Activated CD8-positive, alpha-beta T cell treated with anti-CD3 and anti-CD28 coated beads, Interleukin-2, amount 10 ng/mL, durations not matched to agents 7 days and 5 days (primary cell): ENCODE measurements at regions not wholly inside any gene's neighbourhood (a gene's known extent, or its start where the extent isn't known, plus 50 kb on each side); places are given as distances from the start of the nearest gene placed in this dataset.
"Not testable (repeated sequence)": the region's sequence is repeated elsewhere in the genome, so short reads cannot be mapped to it uniquely, and the experiment has no call there.

Experiments
- ATAC-seq: fragments of 150-1000 bp; cut with Tn5 transposase; one replicate; pipeline ENCODE4 v1.10.0; 2021; ENCODE audit warnings: moderate library complexity
- CTCF ChIA-PET: fragments of 350-600 bp; sonication (Branson Sonifier 250); formaldehyde crosslinking; loops from one replicate; lab custom pipeline; 2021; ENCODE audit warnings: antibody characterized with exemption; lab: Charles Lee
- POLR2A ChIA-PET: fragments of 350-600 bp; sonication (Branson Sonifier 250); formaldehyde crosslinking; loops from one replicate; lab custom pipeline; 2021; ENCODE audit warnings: antibody characterized with exemption; lab: Charles Lee
- DNase-seq: peaks from one replicate; pipeline ENCODE4 v3.0.0-alpha.2; 2020
- H3K27ac Mint-ChIP-seq: one replicate; pipeline ENCODE4 v1.8.0; 2021; ENCODE audit warnings: mild to moderate bottlenecking, mixed read lengths
- H3K27me3 Mint-ChIP-seq: one replicate; pipeline ENCODE4 v1.8.0; 2021; ENCODE audit warnings: low read depth, mixed read lengths
- H3K36me3 Mint-ChIP-seq: one replicate; pipeline ENCODE4 v1.8.0; 2021; ENCODE audit warnings: low read depth, mixed read lengths
- H3K4me1 Mint-ChIP-seq: one replicate; pipeline ENCODE4 v1.8.0; 2021; ENCODE audit warnings: low read depth, mixed read lengths
- H3K4me3 Mint-ChIP-seq: one replicate; pipeline ENCODE4 v1.8.0; 2021; ENCODE audit warnings: mild to moderate bottlenecking, mixed read lengths
- H3K9me3 Mint-ChIP-seq: one replicate; pipeline ENCODE4 v1.8.0; 2022; ENCODE audit warnings: mixed read lengths; ENCODE audit not compliant: insufficient read depth

DNA sequence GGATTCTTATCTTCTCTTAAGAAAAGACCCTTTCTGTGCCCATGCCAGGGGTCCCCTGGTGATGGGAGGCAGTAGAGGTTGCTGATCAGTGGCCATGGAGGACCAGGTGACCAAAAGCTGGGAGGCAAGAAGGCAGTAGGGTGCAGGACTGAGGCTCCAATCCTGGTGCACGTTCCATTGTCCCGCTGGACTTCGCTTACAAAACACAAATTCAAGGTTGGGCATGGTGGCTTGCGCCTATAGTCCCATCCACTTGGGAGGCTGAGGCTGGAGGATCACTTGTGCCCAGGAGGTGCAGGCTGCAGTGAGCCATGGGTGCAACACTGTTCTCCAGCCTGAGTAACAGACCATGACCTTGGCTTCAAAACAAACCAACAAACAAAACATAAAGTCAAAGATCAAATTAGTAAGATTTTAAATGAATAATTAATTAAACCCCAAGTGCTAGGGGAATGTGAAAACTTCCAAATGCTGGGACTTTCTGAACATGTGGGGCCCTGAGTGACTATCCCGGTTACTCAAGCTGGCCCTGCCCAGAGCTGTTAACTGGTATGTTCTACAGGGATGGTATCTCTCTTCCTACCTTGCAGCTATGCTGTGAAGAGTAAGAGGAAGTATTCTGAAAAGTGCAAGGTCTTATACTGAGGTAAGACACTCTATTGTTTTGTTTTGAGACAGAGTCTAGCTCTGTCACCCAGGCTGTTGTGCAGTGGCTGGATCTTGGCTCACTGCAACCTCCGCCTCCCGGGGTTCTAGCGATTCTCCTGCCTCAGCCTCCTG, 97.6 kb downstream of the LYZL2 start:
- H3K27me3 Mint-ChIP-seq, result no peaks in the 10 kb centered on the region
- H3K36me3 Mint-ChIP-seq, result peaks cover 11% of the 10 kb centered on the region
- no peak for DNase-seq
- H3K4me3 Mint-ChIP-seq, result peak overlapping the region; percentile 27
- no peaks in the 10 kb centered on the region for H3K9me3 Mint-ChIP-seq
- H3K4me1 Mint-ChIP-seq, result peaks cover 81% of the 10 kb centered on the region
- ATAC-seq, result no peak
- H3K27ac Mint-ChIP-seq, result peak overlapping the region; percentile 83
- POLR2A ChIA-PET, result interaction anchor here (0.8 to 1.2 kb wide), 2 partner anchors 97 to 104 kb away, joined by 3 to 4 read pairs; no protein-coding TSS in a partner anchor
- CTCF ChIA-PET, result interaction anchor here (1.0 to 8.0 kb wide), 13 partner anchors 10 to 172 kb away, joined by 3 to 106 read pairs (median 8); no protein-coding TSS in a partner anchor

DNA sequence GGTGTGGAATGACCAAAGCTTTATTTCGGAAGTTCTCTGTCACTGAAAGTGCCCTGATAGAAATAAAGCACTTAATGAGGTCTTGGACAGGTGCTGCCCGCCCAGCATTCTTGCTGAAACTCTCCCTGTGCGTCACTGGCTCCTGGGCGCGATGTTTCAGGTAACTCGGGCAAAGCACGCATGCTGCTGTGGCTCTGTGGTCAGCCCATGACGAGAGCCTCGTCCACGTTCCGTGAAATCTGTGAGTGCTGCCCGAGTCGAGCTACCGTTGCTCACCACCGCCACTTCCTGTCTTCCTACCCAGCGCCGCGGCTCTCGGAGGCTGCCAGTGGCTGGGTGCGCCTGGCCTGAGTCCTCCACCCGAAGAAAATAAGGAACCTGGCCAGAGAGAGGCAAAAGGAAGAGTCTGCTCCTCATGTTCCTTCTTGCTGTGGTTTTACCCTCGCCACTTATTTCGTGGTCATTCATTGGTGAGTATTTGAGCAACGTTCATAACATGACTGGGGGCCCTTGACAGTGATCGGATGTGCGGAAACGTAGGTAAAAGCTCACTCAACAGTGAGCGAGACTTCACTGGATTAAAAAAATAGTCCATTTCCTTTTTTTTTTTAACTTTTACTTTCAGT, 95.5 kb downstream of the MAP3K8 start:
- peak; percentile 90 for ATAC-seq
- ChIA-PET CTCF (interaction anchor here (0.7 to 7.7 kb wide), 20 partner anchors 15 to 170 kb away, joined by 3 to 106 read pairs (median 4); partner anchors contain the start of gene MAP3K8), POLR2A (interaction anchor here (0.6 to 3.1 kb wide), 23 partner anchors 10 to 1219 kb away, joined by 3 to 30 read pairs (median 4); partner anchors contain the start of gene MAP3K8)
- DNase-seq, result peak; percentile 93
- Mint-ChIP-seq H3K36me3 (peaks cover 11% of the 10 kb centered on the region), H3K4me1 (peaks cover 88% of the 10 kb centered on the region), H3K27ac (peak overlapping the region; percentile 97), H3K4me3 (peak overlapping the region; percentile 84), H3K27me3 (no peaks in the 10 kb centered on the region), H3K9me3 (no peaks in the 10 kb centered on the region)

DNA sequence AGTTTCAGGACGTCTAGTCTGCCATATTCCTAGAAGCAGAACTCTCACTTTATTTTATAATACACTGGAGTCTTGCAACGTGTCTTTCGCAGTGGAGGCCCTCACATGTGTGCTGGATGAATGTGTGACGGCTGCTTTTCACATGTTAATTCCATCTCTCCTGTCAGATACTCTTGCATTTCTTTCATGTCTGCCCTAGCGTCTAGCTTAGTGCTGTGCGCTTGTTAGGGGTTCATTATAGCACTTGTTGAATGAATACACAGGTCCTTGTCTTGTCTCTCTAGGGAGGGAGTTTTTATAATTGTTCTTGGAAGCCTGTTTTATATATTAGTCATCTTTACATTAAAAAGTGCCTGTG, 94.4 kb downstream of the MAP3K8 start:
- H3K27me3 Mint-ChIP-seq, result no peaks in the 10 kb centered on the region
- peak overlapping the region; percentile 90 for H3K27ac Mint-ChIP-seq
- no peak overlapping the region for H3K4me3 Mint-ChIP-seq
- ChIA-PET CTCF (interaction anchor here (0.8 to 7.7 kb wide), 11 partner anchors 18 to 501 kb away, joined by 3 to 106 read pairs (median 6); no protein-coding TSS in a partner anchor), POLR2A (interaction anchor here (1.0 to 3.1 kb wide), 3 partner anchors 12 to 110 kb away, joined by 4 to 21 read pairs (median 10); partner anchors contain the start of gene MAP3K8)
- peaks cover 9% of the 10 kb centered on the region for H3K36me3 Mint-ChIP-seq
- H3K9me3 Mint-ChIP-seq, result no peaks in the 10 kb centered on the region
- no peak for ATAC-seq
- peaks cover 85% of the 10 kb centered on the region for H3K4me1 Mint-ChIP-seq
- no peak for DNase-seq

DNA sequence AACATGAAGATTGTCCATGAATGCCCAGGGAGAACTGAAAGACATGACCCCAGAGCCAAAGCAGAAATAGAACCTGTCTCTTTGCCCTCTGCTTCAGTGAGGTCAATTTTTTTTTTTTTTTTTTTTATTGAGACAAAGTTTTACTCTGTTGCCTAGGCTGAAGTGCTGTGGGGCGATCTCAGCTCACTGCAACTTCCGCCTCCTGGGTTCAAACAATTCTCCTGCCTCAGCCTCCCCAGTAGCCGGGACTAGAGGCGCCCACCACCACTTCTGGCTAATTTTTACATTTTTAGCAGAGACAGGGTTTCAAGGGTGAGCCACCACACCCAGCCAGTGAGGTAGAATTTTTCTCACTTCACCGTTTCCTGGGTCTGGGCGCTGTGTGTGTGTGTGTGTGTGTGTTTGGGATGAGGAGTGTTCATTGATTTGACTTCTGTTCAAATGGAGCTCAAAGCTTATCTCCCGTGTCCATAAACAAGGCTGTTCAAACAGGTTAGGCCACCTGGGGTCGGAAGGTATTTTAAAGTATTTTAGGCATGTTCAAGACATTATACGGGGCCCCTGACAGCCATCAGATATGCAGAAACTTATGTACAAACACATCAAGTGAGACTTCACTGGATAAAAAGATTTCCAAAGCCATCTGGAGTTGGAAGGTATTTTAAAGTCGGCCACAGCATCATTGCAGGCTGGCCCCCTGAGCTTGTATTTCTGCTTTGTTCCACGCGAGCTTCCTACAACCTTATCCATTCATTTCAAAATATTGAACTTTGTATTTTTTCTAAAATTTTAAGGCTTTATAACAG, 93.8 kb downstream of the MAP3K8 start:
- H3K27ac Mint-ChIP-seq, result peak overlapping the region; percentile 90
- ChIA-PET CTCF (interaction anchor here (0.8 to 7.7 kb wide), 8 partner anchors 24 to 500 kb away, joined by 3 to 106 read pairs (median 12); no protein-coding TSS in a partner anchor), POLR2A (interaction anchor here (1.0 to 3.1 kb wide), 3 partner anchors 11 to 94 kb away, joined by 3 to 21 read pairs (median 4); partner anchors contain the start of gene MAP3K8)
- no peaks in the 10 kb centered on the region for H3K9me3 Mint-ChIP-seq
- H3K4me3 Mint-ChIP-seq, result no peak overlapping the region
- ATAC-seq, result no peak
- DNase-seq, result peak; percentile 55
- H3K4me1 Mint-ChIP-seq, result peaks cover 85% of the 10 kb centered on the region
- H3K27me3 Mint-ChIP-seq, result no peaks in the 10 kb centered on the region
- H3K36me3 Mint-ChIP-seq, result peaks cover 7% of the 10 kb centered on the region

DNA sequence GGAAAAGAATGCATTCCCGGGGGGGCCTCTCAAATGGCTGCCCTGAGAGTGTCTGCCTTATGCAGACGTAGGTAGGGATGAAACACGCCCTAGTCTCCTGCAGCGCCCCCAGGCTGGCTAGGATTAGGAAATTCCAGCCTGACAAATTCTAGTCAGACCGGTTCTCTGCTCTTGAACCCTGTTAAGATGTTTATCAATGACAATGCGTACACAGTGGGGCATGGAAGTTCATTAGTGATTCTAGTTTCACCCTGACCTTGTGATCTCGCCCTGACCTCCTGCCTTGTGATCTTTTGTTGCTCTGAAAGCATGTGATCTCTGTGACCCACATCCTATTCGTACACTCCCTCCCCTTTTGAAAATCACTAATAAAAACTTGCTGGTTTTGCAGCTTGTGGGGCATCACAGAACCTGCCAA, 88.7 kb downstream of the MAP3K8 start:
- POLR2A ChIA-PET, result not testable (repeated sequence)

DNA sequence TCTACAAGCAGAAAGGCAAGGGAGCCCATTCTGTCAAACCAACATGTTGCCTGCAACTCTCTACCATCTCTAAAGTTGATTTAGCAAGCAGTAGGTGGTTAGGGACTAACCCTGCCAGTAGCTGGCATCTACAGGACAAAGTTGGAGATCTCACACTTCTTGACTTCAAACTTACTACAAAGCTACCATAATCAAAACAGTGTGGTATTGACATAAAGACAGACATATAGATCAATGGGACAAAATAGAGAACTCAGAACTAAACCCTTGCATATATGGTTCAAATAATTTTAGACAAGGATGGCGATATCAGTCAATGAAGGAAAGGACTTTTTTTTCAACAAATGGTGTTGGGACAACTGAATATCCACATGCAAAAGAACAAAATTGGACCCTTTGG, 84.9 kb downstream of the MAP3K8 start:
- POLR2A ChIA-PET, result no interaction called here
- ATAC-seq (no peak), DNase-seq (no peak)
- CTCF ChIA-PET, result interaction anchor here (0.8 to 1.9 kb wide), 2 partner anchors 55 to 81 kb away, joined by 3 to 5 read pairs; no protein-coding TSS in a partner anchor
- peaks cover 18% of the 10 kb centered on the region for H3K4me1 Mint-ChIP-seq
- peaks cover 15% of the 10 kb centered on the region for H3K36me3 Mint-ChIP-seq
- H3K27ac Mint-ChIP-seq, result no peak overlapping the region
- peaks cover 8% of the 10 kb centered on the region for H3K9me3 Mint-ChIP-seq
- peaks cover 3% of the 10 kb centered on the region for H3K27me3 Mint-ChIP-seq
- H3K4me3 Mint-ChIP-seq, result no peak overlapping the region

More for the DNA sequence above, 88.7 kb downstream of the MAP3K8 start:
- DNase-seq, H3K27ac Mint-ChIP-seq, H3K9me3 Mint-ChIP-seq, CTCF ChIA-PET, ATAC-seq, H3K4me3 Mint-ChIP-seq, H3K27me3 Mint-ChIP-seq: not testable (repeated sequence)
- H3K36me3 Mint-ChIP-seq, result peaks cover 16% of the 10 kb centered on the region
- peaks cover 45% of the 10 kb centered on the region for H3K4me1 Mint-ChIP-seq
